ENCODE measurements at regions not wholly inside any gene's neighbourhood (a gene's known extent, or its start where the extent isn't known, plus 50 kb on each side); places are given as distances from the start of the nearest gene placed in this dataset.

DNA sequence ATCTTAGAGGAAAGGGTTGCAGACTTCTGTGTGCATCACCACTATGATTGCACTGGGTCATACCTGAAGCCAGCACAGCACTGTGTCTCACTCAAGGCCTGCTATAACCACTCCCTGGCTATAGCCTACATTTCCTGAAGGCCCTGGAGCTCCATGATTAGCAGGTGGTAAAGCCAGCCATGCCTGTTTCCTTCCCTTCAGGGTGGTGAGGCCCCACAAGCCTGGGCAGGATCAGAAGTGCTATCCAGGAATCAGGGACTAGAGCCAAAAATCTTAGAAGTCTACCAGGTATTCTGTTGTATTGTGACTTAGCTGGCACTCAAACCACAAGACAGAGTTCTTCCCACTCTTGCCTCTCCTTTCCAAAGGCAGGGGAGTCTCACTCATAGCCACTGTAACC is 734.6 kb downstream of the GLUD2 start:
- TF ChIP-seq SPI1 (IDR thresholded peaks at IDR 0.05; ENCODE audit: borderline replicate concordance, insufficient read depth, low read depth, low read length), result no peak
- no peak for TF ChIP-seq SREBF2 (IDR thresholded peaks at IDR 0.05; ENCODE audit: low read length)
- TF ChIP-seq, protein P1, sequence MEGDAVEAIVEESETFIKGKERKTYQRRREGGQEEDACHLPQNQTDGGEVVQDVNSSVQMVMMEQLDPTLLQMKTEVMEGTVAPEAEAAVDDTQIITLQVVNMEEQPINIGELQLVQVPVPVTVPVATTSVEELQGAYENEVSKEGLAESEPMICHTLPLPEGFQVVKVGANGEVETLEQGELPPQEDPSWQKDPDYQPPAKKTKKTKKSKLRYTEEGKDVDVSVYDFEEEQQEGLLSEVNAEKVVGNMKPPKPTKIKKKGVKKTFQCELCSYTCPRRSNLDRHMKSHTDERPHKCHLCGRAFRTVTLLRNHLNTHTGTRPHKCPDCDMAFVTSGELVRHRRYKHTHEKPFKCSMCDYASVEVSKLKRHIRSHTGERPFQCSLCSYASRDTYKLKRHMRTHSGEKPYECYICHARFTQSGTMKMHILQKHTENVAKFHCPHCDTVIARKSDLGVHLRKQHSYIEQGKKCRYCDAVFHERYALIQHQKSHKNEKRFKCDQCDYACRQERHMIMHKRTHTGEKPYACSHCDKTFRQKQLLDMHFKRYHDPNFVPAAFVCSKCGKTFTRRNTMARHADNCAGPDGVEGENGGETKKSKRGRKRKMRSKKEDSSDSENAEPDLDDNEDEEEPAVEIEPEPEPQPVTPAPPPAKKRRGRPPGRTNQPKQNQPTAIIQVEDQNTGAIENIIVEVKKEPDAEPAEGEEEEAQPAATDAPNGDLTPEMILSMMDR (IDR thresholded peaks at IDR 0.05 in 2 of 3, conservative IDR thresholded peaks at IDR 0.05 in 1 of 3; ENCODE audit: control insufficient read depth in 2 of 3, extremely low read depth in 1 of 3, insufficient read depth in 1 of 3, low read depth in 3 of 3, low read length in 3 of 3), result no peak
- TF ChIP-seq SIN3A (IDR thresholded peaks at IDR 0.05; ENCODE audit: low read depth, low read length), result no peak
- no peak for TF ChIP-seq HDAC2 (IDR thresholded peaks at IDR 0.05)
- TF ChIP-seq ETV6 (conservative IDR thresholded peaks at IDR 0.05 in 1 of 2, IDR thresholded peaks at IDR 0.05 in 1 of 2; ENCODE audit: borderline replicate concordance in 1 of 2, low read depth in 1 of 2), result no peak
- no peak for TF ChIP-seq EZH2 (IDR thresholded peaks at IDR 0.05; ENCODE audit: borderline replicate concordance, control insufficient read depth, low read depth, low read length)
- TF ChIP-seq, protein P2, sequence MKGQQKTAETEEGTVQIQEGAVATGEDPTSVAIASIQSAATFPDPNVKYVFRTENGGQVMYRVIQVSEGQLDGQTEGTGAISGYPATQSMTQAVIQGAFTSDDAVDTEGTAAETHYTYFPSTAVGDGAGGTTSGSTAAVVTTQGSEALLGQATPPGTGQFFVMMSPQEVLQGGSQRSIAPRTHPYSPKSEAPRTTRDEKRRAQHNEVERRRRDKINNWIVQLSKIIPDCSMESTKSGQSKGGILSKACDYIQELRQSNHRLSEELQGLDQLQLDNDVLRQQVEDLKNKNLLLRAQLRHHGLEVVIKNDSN (IDR thresholded peaks at IDR 0.05; ENCODE audit: borderline replicate concordance, extremely low read length, insufficient read depth, low read depth, low read length), result no peak
- TF ChIP-seq, protein P3, sequence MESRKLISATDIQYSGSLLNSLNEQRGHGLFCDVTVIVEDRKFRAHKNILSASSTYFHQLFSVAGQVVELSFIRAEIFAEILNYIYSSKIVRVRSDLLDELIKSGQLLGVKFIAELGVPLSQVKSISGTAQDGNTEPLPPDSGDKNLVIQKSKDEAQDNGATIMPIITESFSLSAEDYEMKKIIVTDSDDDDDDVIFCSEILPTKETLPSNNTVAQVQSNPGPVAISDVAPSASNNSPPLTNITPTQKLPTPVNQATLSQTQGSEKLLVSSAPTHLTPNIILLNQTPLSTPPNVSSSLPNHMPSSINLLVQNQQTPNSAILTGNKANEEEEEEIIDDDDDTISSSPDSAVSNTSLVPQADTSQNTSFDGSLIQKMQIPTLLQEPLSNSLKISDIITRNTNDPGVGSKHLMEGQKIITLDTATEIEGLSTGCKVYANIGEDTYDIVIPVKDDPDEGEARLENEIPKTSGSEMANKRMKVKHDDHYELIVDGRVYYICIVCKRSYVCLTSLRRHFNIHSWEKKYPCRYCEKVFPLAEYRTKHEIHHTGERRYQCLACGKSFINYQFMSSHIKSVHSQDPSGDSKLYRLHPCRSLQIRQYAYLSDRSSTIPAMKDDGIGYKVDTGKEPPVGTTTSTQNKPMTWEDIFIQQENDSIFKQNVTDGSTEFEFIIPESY (IDR thresholded peaks at IDR 0.05), result no peak
- no peak for TF ChIP-seq TAF1 (IDR thresholded peaks at IDR 0.05; ENCODE audit: borderline replicate concordance, low read depth, low read length)
- TF ChIP-seq, protein P4, sequence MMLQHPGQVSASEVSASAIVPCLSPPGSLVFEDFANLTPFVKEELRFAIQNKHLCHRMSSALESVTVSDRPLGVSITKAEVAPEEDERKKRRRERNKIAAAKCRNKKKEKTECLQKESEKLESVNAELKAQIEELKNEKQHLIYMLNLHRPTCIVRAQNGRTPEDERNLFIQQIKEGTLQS (IDR thresholded peaks at IDR 0.05; ENCODE audit: borderline replicate concordance, extremely low read depth, low read depth, low read length), result no peak
- TF ChIP-seq TBL1XR1 (IDR thresholded peaks at IDR 0.05; ENCODE audit: low read depth, low read length), result no peak
- no peak for TF ChIP-seq EP300 (IDR thresholded peaks at IDR 0.05; ENCODE audit: borderline replicate concordance in 1 of 2, control insufficient read depth in 1 of 2, low read depth in 2 of 2, low read length in 2 of 2)
- no peak for TF ChIP-seq POLR2AphosphoS5 (IDR thresholded peaks at IDR 0.05; ENCODE audit: low read length)

Measured in GM12878 (cell line).